ENCODE measurements at regions not wholly inside any gene's neighbourhood (a gene's known extent, or its start where the extent isn't known, plus 50 kb on each side); places are given as distances from the start of the nearest gene placed in this dataset.

DNA sequence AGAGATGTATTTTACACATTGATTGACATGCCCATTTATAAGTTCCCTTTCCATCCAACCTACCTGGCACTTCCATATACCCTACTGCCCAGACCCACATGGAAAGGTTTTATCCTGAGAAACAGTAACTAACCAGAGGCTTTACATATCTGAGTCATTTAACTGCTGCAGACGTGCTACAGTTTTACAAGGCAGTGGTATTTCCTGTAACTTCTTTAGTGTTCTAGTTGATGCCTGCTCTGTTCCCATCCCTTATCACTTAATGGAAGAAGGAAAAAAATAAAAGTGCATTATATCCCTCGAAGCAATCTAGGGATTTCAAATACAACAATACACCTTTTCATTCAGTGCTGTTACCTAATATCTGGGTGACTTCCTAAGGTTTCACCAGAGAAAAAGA is 107.1 kb downstream of the TMCO5A start:
- TF ChIP-seq, protein P1, sequence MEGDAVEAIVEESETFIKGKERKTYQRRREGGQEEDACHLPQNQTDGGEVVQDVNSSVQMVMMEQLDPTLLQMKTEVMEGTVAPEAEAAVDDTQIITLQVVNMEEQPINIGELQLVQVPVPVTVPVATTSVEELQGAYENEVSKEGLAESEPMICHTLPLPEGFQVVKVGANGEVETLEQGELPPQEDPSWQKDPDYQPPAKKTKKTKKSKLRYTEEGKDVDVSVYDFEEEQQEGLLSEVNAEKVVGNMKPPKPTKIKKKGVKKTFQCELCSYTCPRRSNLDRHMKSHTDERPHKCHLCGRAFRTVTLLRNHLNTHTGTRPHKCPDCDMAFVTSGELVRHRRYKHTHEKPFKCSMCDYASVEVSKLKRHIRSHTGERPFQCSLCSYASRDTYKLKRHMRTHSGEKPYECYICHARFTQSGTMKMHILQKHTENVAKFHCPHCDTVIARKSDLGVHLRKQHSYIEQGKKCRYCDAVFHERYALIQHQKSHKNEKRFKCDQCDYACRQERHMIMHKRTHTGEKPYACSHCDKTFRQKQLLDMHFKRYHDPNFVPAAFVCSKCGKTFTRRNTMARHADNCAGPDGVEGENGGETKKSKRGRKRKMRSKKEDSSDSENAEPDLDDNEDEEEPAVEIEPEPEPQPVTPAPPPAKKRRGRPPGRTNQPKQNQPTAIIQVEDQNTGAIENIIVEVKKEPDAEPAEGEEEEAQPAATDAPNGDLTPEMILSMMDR (IDR thresholded peaks at IDR 0.05), result no peak
- no peak for TF ChIP-seq POLR2A (IDR thresholded peaks at IDR 0.05)

Measured in ovary (tissue), 3 donors.